DMS114 treated with DMSO at 0.1 percent for 48 hours (cell line): ENCODE measurements at regions not wholly inside any gene's neighbourhood (a gene's known extent, or its start where the extent isn't known, plus 50 kb on each side); places are given as distances from the start of the nearest gene placed in this dataset.
"Not testable (repeated sequence)": the region's sequence is repeated elsewhere in the genome, so short reads cannot be mapped to it uniquely, and the experiment has no call there.

Experiments
- DNase-seq: peaks from one replicate; lab custom pipeline; 2025; ENCODE audit not compliant: unreplicated experiment; lab: John Stamatoyannopoulos, UW

- no peak for DNase-seq
These were observed 502.3 kb upstream of the IMPG1 start for GRCh38 chr6:76574746-76575145.

- DNase-seq: no peak
These were observed 493.5 kb upstream of the IMPG1 start for GRCh38 chr6:76565932-76566331.

GRCh38 chr6:76562371-76562770 lies 489.9 kb upstream of the IMPG1 start:
- DNase-seq: not testable (repeated sequence)

GRCh38 chr6:76560851-76561755 lies 488.6 kb upstream of the IMPG1 start:
- not testable (repeated sequence) for DNase-seq

- no peak for DNase-seq
These were observed 480.8 kb upstream of the IMPG1 start for GRCh38 chr6:76553256-76553655.

- DNase-seq: no peak
These were observed 479.8 kb upstream of the IMPG1 start for GRCh38 chr6:76552268-76552667.

GRCh38 chr6:76533661-76534060 lies 461.2 kb upstream of the IMPG1 start:
- no peak for DNase-seq

- no peak for DNase-seq
These were observed 460.2 kb upstream of the IMPG1 start for GRCh38 chr6:76532647-76533046.

GRCh38 chr6:76518443-76518842 lies 446.0 kb upstream of the IMPG1 start:
- DNase-seq: no peak

- no peak for DNase-seq
These were observed 444.5 kb upstream of the IMPG1 start for GRCh38 chr6:76516924-76517323.

- no peak for DNase-seq
These were observed 438.0 kb upstream of the IMPG1 start for GRCh38 chr6:76510489-76510888.

- DNase-seq: no peak
These were observed 436.9 kb upstream of the IMPG1 start for GRCh38 chr6:76509397-76509796.

- no peak for DNase-seq
These were observed 434.3 kb upstream of the IMPG1 start for GRCh38 chr6:76506808-76507207.

- no peak for DNase-seq
These were observed 423.4 kb upstream of the IMPG1 start for GRCh38 chr6:76495909-76496308.

GRCh38 chr6:76491376-76491775 lies 418.9 kb upstream of the IMPG1 start:
- DNase-seq: not testable (repeated sequence)

- no peak for DNase-seq
These were observed 418.0 kb upstream of the IMPG1 start for GRCh38 chr6:76490456-76490855.

GRCh38 chr6:76481101-76481500 lies 408.6 kb upstream of the IMPG1 start:
- DNase-seq: no peak

- DNase-seq: no peak
These were observed 400.4 kb upstream of the IMPG1 start for GRCh38 chr6:76472858-76473257.

GRCh38 chr6:76466286-76466685 lies 393.8 kb upstream of the IMPG1 start:
- DNase-seq: no peak

- DNase-seq: no peak
These were observed 392.9 kb upstream of the IMPG1 start for GRCh38 chr6:76465410-76465809.

- DNase-seq: no peak
These were observed 380.8 kb upstream of the IMPG1 start for GRCh38 chr6:76453270-76453669.

GRCh38 chr6:76451926-76452709 lies 379.7 kb upstream of the IMPG1 start:
- DNase-seq: no peak
